Esophagus squamous epithelium (tissue), 4 donors: ENCODE measurements at regions not wholly inside any gene's neighbourhood (a gene's known extent, or its start where the extent isn't known, plus 50 kb on each side); places are given as distances from the start of the nearest gene placed in this dataset.

Experiments
- CTCF ChIP-seq, 6 experiments: fragments of 450-650 bp in 4 of 6; fragments of 200-600 bp in 2 of 6; sonication (generic) in 2 of 6; IDR thresholded peaks; one replicate each; pipeline ENCODE4 v1.5.1; 2016 to 2019; ENCODE audit warnings: antibody characterized with exemption in 6 of 6, mild to moderate bottlenecking in 4 of 6, moderate library complexity in 4 of 6
- POLR2A ChIP-seq, 4 donors: fragments of 450-650 bp; IDR thresholded peaks; one replicate each; pipeline ENCODE4 v1.6.1; 2017; ENCODE audit warnings: antibody characterized with exemption in 4 of 4, mild to moderate bottlenecking in 4 of 4, moderate library complexity in 3 of 4

DNA sequence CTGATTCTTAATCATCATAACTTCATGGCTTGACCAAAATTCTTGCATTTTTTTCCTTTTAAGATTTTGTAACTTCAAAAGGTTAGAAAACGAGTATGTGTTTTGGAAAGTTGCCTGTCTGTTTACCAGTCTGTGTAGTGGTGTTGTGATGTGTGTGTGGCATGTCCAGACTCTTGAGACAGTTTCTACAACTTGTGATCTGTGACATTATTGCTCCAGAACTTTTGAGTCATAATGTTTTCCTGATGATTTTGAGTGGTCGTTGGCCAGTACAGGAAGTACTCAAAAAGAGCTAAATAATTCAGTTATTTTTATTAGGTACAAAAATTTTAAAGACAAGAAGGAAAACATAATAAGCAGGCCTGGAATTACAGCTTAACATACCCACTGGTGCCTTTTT lies 229.0 kb upstream of the C2CD4B start:
- TF ChIP-seq CTCF (IDR thresholded peaks at IDR 0.05) (no peak), POLR2A (IDR thresholded peaks at IDR 0.05) (no peak)
